Muscle of leg (tissue), 3 donors: ENCODE measurements at regions not wholly inside any gene's neighbourhood (a gene's known extent, or its start where the extent isn't known, plus 50 kb on each side); places are given as distances from the start of the nearest gene placed in this dataset.

Source experiments
- DNase-seq: peaks from one replicate; pipeline ENCODE4 v3.0.0; 2013
- H3K27ac ChIP-seq: one replicate; pipeline ENCODE4 v1.5.1; 2013; ENCODE audit warnings: mild to moderate bottlenecking, low read length, control low read depth
- H3K27me3 ChIP-seq: one replicate; pipeline ENCODE4 v1.6.1; 2013; ENCODE audit warnings: low read length; ENCODE audit not compliant: control insufficient read depth, insufficient read depth
- H3K36me3 ChIP-seq: one replicate; pipeline ENCODE4 v1.6.1; 2013; ENCODE audit warnings: low read length; ENCODE audit not compliant: control insufficient read depth, insufficient read depth
- H3K4me1 ChIP-seq: one replicate; pipeline ENCODE4 v1.6.1; 2013; ENCODE audit warnings: low read length; ENCODE audit not compliant: control insufficient read depth, insufficient read depth
- H3K4me3 ChIP-seq: one replicate; pipeline ENCODE4 v1.5.1; 2013; ENCODE audit warnings: low read length, control low read depth
- H3K9me3 ChIP-seq: replicated peaks from 2 replicates; pipeline ENCODE4 v1.6.1; 2013; ENCODE audit warnings: low read depth, low read length; ENCODE audit not compliant: control insufficient read depth
- WGBS: methylation state at CpG from one replicate; pipeline ENCODE4 v1.1.5; 2013; ENCODE audit warnings: missing lambda C conversion rate; ENCODE audit not compliant: insufficient coverage; 5-methylcytosine and 5-hydroxymethylcytosine counted together

DNA sequence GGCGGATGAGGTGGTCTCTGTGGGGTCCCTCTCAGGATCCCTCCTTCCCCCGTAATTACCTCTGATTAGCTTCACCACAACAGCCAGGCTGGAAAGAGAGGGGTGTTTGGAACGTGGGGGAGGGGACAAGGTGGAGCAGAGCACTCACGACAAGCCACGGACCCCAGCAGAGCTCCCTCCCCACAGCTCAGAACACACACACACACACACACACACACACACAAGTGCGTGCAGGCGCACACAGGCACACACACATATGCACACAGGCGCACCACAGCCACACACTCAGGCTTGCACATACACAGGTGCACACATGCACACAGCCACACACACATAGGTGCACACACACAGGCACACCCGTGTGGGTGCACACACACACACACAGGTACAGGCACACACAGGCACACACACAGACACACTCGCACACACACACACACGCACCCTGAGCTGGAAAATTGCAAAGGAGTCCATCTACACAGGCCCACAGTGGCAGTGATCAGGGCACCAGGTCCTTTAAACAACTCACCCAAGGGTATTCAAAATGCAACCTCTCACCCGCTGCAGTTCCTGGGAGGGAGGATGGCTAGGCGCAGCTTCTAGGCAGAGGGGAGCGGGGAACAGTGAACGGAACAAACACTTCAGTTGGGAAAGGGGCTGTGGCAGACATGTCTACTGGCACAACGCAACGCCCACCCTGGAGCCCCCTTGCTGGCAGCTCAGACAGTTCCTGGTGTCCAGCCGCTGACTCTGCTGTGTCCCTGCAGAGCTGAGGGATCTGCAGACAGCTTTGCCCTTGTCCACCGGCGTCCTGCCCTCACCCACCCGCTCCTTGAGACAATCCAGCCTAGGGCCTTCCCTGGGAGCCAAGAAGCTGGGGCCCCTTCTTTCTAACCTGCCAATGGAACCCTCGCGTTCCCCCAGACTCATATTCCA lies 59.9 kb upstream of the DLX4 start:
- Histone ChIP-seq H3K9me3 (no peaks in the 10 kb centered on the region), H3K4me3 (no peak overlapping the region), H3K27me3 (peaks cover 96% of the 10 kb centered on the region), H3K4me1 (peaks cover 7% of the 10 kb centered on the region), H3K36me3 (no peaks in the 10 kb centered on the region), H3K27ac (no peak overlapping the region)
- WGBS = 27% methylated on average over 11 of the region's 23 CpGs
- no peak for DNase-seq

DNA sequence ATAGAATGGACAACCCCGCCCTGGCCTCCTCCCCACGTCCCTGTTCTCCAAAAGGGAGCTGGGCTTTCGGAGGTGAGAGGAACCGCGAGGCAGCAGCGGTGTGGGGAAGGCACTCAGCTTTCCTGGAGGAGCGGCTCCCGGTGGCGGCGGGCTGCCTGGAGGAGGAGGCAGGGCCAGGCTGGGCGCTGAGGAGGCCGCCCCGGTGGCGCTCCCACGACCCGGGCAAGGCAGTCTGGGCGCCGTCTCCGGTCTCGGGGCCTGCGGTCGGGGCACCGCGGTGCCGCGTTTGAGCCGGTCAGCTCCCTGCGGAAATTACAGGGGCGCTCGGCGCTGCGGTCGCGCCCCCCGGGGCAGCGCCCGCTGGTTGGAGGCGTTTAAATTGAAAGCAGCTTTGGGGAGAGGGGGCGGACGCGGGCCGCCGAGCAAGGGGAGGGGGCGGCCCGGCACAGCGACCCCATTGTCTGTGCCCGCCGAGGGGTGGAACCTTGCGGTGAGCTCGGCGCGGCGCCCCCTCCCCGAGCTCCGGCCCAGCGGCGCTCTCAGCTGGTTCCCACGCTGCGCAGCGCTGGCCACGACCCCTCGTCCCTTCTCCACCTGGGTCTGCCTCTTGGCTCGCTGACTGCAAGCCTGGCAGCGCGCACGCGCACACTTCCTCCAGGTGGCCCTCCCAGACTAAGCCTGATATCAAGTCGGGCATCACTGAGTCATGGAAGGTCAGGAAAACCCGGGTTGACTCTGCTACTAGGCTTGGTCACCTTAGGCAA lies 58.7 kb upstream of the DLX4 start:
- Histone ChIP-seq H3K4me3 (no peak overlapping the region), H3K36me3 (no peaks in the 10 kb centered on the region), H3K4me1 (peaks cover 7% of the 10 kb centered on the region), H3K9me3 (no peaks in the 10 kb centered on the region), H3K27me3 (peaks cover 95% of the 10 kb centered on the region), H3K27ac (no peak overlapping the region)
- no peak for DNase-seq
- under 1% methylated on average over 68 of the region's 69 CpGs for WGBS

DNA sequence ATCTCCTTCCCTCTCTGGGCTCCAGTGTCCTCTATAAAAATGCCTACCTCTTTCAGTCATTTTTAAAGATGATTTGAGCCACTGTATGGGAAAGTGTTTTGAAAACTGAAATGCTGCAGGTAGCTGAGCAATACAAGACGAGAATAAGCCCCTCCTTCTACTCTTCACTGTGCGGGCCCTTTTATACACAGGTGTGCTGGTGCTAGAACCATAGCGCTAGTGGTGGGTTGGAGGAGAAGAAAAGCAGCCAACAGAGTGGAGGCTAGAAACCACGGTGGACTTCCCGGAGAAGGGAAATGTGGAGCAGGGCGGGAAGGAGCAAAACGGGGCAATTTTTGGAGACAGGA lies 58.2 kb upstream of the DLX4 start:
- no peak overlapping the region for H3K27ac ChIP-seq
- H3K36me3 ChIP-seq = no peaks in the 10 kb centered on the region
- peaks cover 95% of the 10 kb centered on the region for H3K27me3 ChIP-seq
- no peaks in the 10 kb centered on the region for H3K9me3 ChIP-seq
- WGBS = 38% methylated on average over 4 of the region's 7 CpGs
- no peak for DNase-seq
- no peak overlapping the region for H3K4me3 ChIP-seq
- peaks cover 7% of the 10 kb centered on the region for H3K4me1 ChIP-seq

DNA sequence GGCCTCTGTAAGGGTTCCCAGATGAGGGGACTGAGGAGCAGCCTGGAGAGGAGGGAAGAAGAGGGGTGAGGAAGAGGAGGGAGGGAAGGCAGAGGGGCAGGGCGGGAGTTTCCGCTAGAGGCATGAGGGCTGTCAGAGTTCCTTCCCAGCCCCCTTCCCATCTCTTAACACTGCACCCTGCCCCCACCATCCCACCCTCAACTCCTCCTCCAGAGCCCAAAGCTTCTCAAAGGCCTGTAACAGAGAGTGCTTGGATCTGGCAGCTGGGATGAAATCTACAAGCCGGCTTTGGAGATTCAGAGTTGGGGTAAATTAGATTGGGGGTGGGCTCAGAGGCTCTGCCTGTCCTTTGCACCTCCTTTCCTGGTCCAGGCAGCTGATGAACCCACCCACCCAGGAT lies 57.3 kb upstream of the DLX4 start:
- Histone ChIP-seq H3K27ac (no peak overlapping the region), H3K9me3 (no peaks in the 10 kb centered on the region), H3K27me3 (peaks cover 96% of the 10 kb centered on the region), H3K36me3 (no peaks in the 10 kb centered on the region), H3K4me3 (no peak overlapping the region), H3K4me1 (peaks cover 7% of the 10 kb centered on the region)
- DNase-seq = no peak
- WGBS = no CpG with 5 or more reads among the region's 3 CpGs

DNA sequence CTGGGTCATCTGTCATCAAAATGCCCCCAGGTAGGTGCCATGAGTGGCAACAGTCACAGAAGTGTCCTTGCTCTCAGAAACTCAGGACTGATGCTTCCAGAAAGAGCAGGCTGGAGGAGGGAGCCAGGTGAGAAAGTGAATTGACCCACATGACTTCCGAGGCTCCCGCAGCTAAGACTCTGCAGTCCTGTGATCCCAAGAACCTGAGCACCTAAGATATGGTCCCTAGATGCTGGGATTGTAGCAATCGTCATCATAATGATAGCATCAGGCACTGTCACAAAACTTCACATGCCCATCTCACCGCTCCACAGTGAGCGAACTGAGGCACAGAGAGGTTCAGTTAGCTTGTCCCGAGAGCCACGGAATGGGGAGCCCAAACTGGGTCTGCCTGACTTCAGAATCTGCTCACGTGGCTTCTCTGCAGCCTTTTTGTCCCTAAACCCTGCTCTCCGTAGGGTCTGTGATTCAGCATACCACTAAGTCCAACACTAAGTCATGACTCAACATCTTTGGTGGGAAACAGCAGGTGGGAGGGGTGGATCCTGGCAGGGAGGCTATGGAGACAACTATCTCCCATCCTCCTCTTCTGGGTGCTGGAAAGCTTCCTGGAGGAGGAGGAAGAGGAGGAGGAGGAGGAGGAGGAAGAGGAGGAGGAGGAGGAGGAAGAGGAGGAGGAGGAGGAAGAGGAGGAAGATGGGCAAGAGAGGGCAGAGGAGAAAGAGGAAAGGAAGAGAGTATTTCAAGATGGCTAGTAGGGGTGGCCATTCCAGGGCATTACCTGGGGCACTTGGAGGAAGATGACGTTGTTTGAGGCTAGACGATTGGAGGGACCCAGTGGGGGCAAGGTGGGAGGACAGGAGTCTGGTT lies 55.5 kb upstream of the DLX4 start:
- H3K27me3 ChIP-seq = peaks cover 82% of the 10 kb centered on the region
- 82% methylated on average over 8 of the region's 11 CpGs for WGBS
- DNase-seq = no peak

DNA sequence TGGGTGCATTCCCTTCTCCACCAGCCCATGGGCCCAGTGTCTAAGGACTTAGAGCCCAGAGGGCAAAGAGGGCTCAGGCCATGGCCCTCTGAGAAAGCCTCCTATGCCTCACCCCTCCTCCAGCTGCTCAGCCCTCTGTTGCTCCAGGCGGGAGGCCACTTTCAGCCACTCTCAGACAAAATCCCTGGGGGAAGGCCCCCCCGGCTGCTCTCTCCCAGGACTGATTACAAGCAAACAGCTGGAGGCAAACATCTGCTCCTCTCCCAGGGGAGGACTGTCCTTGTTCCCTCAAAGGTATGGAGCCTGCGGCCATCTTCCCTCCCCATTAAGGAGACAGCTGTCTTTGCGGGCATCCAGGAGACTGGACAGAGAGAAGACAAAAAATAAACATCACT lies 54.9 kb upstream of the DLX4 start:
- DNase-seq = no peak
- Histone ChIP-seq H3K4me1 (peaks cover 7% of the 10 kb centered on the region), H3K27ac (no peak overlapping the region), H3K9me3 (no peaks in the 10 kb centered on the region), H3K27me3 (peaks cover 76% of the 10 kb centered on the region), H3K36me3 (no peaks in the 10 kb centered on the region), H3K4me3 (no peak overlapping the region)
- WGBS = 27% methylated on average over 2 of the region's 4 CpGs

More for the DNA sequence above, 55.5 kb upstream of the DLX4 start:
- H3K4me1 ChIP-seq = peaks cover 7% of the 10 kb centered on the region
- H3K27ac ChIP-seq = no peak overlapping the region
- no peaks in the 10 kb centered on the region for H3K36me3 ChIP-seq
- no peaks in the 10 kb centered on the region for H3K9me3 ChIP-seq
- H3K4me3 ChIP-seq = no peak overlapping the region

DNA sequence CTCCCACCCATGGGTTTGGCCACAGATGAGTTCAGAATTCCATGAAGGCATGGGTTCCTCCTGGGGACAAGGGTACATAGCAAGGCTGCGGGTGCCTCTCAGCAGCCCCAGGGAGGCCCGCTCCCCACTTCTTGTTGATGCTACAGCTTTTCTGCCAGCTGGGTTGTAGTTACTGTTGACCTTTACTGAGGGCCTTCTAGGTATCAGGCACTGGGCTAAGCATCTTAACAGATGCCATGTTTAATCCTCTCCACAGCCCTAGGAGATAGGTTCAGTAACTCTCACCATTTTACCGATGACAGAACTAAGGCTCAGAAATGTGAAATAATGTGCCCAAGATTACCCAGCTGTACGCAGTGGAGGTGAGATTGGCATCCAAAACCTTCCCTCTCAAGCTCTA lies 54.3 kb upstream of the DLX4 start:
- H3K4me1 ChIP-seq = peaks cover 7% of the 10 kb centered on the region
- H3K27me3 ChIP-seq = peaks cover 73% of the 10 kb centered on the region
- no peak overlapping the region for H3K27ac ChIP-seq
- DNase-seq = no peak
- no peaks in the 10 kb centered on the region for H3K9me3 ChIP-seq
- 77% methylated on average over 3 of the region's 4 CpGs for WGBS
- H3K4me3 ChIP-seq = no peak overlapping the region
- no peaks in the 10 kb centered on the region for H3K36me3 ChIP-seq

DNA sequence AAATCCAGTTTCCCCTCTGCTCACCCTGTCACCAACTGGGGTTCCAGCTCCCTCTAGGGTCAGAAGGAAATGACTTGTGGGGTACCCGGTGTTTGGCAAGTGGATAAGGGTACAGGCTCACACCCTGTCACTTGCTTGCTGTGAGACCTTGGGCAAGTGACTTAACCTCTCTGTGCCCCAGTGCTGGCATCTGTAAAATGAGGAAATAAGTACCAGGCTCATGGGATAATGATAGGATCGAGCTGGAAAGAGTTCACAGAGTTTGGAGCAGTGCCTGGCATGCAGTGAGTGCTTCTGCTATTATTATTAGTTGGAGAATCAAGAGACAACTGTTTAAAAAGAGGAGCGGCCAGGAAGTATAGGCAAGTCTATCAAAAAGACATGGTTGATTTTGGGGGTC lies 53.7 kb upstream of the DLX4 start:
- peaks cover 7% of the 10 kb centered on the region for H3K4me1 ChIP-seq
- WGBS = 40% methylated on average over 2 of the region's 3 CpGs
- H3K27me3 ChIP-seq = peaks cover 67% of the 10 kb centered on the region
- H3K36me3 ChIP-seq = no peaks in the 10 kb centered on the region
- DNase-seq = no peak
- no peak overlapping the region for H3K4me3 ChIP-seq
- no peaks in the 10 kb centered on the region for H3K9me3 ChIP-seq
- no peak overlapping the region for H3K27ac ChIP-seq

DNA sequence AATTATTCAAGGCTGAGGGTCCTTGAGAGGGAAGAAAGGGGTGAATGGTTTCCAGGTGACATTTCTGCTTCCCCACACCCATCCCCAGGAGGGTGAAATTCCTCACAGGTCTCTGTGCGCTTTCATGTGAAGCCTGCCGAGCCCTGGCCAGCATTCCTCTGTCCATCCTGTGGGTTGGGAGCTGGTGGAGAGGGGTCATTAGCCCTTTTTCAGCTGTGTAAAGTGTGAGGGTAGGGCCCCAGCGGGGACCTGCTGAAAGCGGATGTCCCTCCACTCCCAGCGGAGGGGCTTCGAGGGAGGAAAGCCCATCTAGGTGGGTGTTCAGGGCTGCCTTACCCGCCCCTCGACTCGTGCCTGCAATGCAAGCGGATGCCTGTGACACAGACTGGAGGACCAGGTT lies 53.3 kb upstream of the DLX4 start:
- H3K4me3 ChIP-seq = no peak overlapping the region
- H3K4me1 ChIP-seq = peaks cover 3% of the 10 kb centered on the region
- no peaks in the 10 kb centered on the region for H3K9me3 ChIP-seq
- H3K27ac ChIP-seq = no peak overlapping the region
- no peak for DNase-seq
- peaks cover 64% of the 10 kb centered on the region for H3K27me3 ChIP-seq
- no peaks in the 10 kb centered on the region for H3K36me3 ChIP-seq
- WGBS = 6% methylated on average over 8 of the region's 10 CpGs
